Brain microvascular endothelial cell (primary cell): ENCODE measurements at regions not wholly inside any gene's neighbourhood (a gene's known extent, or its start where the extent isn't known, plus 50 kb on each side); places are given as distances from the start of the nearest gene placed in this dataset.

Source experiments
- DNase-seq: peaks from one replicate; pipeline ENCODE4 v3.0.0-alpha.2; 2020
- H3K27ac ChIP-seq: fragments of 250-450 bp; sonication (Bioruptor Pico); 2 replicates; pipeline ENCODE4 v1.5.1; 2020; ENCODE audit warnings: mild to moderate bottlenecking, moderate library complexity
- H3K27me3 ChIP-seq: fragments of 250-450 bp; sonication (Bioruptor Pico); replicated peaks from 2 replicates; pipeline ENCODE4 v1.5.1; 2020; ENCODE audit warnings: mild to moderate bottlenecking
- H3K36me3 ChIP-seq: fragments of 250-450 bp; sonication (Bioruptor Pico); replicated peaks from 2 replicates; pipeline ENCODE4 v1.5.1; 2020; ENCODE audit warnings: mild to moderate bottlenecking
- H3K4me3 ChIP-seq: 2 replicates; pipeline ENCODE4 v1.5.1; 2011; ENCODE audit warnings: low read depth, mild to moderate bottlenecking, control low read depth, low read length, moderate library complexity
- CTCF ChIP-seq: IDR thresholded peaks from 2 replicates; pipeline ENCODE4 v1.5.1; 2011; ENCODE audit warnings: low read depth, mild to moderate bottlenecking, moderate library complexity, low read length, control low read depth, inconsistent platforms; ENCODE audit errors: missing control alignments
- in situ Hi-C: cut with HindIII; loops from 2 replicates; pipeline ENCODE4 v1.10.0; 2017; ENCODE audit warnings: low sequenced_read_pairs, low pct_ligation_motif_present

GRCh38 chr1:244205906-244206305, 154.8 kb downstream of the ZBTB18 start:
- in situ Hi-C loops, result no loop called here
- TF ChIP-seq CTCF, result no peak
- DNase-seq, result no peak
- no peaks in the 10 kb centered on the region for H3K36me3 ChIP-seq
- H3K4me3 ChIP-seq, result no peak overlapping the region
- no peak overlapping the region for H3K27ac ChIP-seq
- H3K27me3 ChIP-seq, result no peaks in the 10 kb centered on the region

GRCh38 chr1:244207042-244207934, 156.2 kb downstream of the ZBTB18 start:
- DNase-seq, result no peak
- in situ Hi-C loops, result no loop called here

GRCh38 chr1:244207935-244208244, 156.8 kb downstream of the ZBTB18 start:
- Histone ChIP-seq H3K27ac (no peak overlapping the region), H3K36me3 (no peaks in the 10 kb centered on the region), H3K27me3 (no peaks in the 10 kb centered on the region), H3K4me3 (no peak overlapping the region)
- TF ChIP-seq CTCF, result no peak
- no peak for DNase-seq
- in situ Hi-C loops, result no loop called here

More at GRCh38 chr1:244207042-244207934, 156.2 kb downstream of the ZBTB18 start:
- no peak for TF ChIP-seq CTCF
- Histone ChIP-seq H3K27me3 (no peaks in the 10 kb centered on the region), H3K4me3 (no peak overlapping the region), H3K27ac (no peak overlapping the region), H3K36me3 (no peaks in the 10 kb centered on the region)

- H3K4me3 ChIP-seq, result no peak overlapping the region
- H3K27me3 ChIP-seq, result no peaks in the 10 kb centered on the region
- H3K27ac ChIP-seq, result no peak overlapping the region
- no peak for TF ChIP-seq CTCF
- no peak for DNase-seq
- in situ Hi-C loops, result no loop called here
- H3K36me3 ChIP-seq, result no peaks in the 10 kb centered on the region
These were observed 158.9 kb downstream of the ZBTB18 start for GRCh38 chr1:244209955-244210354.

- H3K27me3 ChIP-seq, result no peaks in the 10 kb centered on the region
- TF ChIP-seq CTCF, result peak; percentile 60
- no peak for DNase-seq
- no peak overlapping the region for H3K4me3 ChIP-seq
- no peaks in the 10 kb centered on the region for H3K36me3 ChIP-seq
- in situ Hi-C loops, result no loop called here
- no peak overlapping the region for H3K27ac ChIP-seq
These were observed 159.9 kb downstream of the ZBTB18 start for GRCh38 chr1:244210884-244211558.
